Activated gamma-delta T cell (primary cell): ENCODE measurements at regions not wholly inside any gene's neighbourhood (a gene's known extent, or its start where the extent isn't known, plus 50 kb on each side); places are given as distances from the start of the nearest gene placed in this dataset.
"Not testable (repeated sequence)": the region's sequence is repeated elsewhere in the genome, so short reads cannot be mapped to it uniquely, and the experiment has no call there.

ENCODE experiments used
- DNase-seq: peaks from one replicate; lab custom pipeline; 2025; lab: John Stamatoyannopoulos, UW

GRCh38 chr4:137394018-137394417 lies 138.3 kb downstream of the PCDH18 start:
- no peak for DNase-seq

- no peak for DNase-seq
Measured at GRCh38 chr4:137393044-137393443, 139.2 kb downstream of the PCDH18 start.

- DNase-seq, result no peak
Measured at GRCh38 chr4:137390707-137391106, 141.6 kb downstream of the PCDH18 start.

- DNase-seq, result no peak
Measured at GRCh38 chr4:137389911-137390520, 142.3 kb downstream of the PCDH18 start.

- DNase-seq, result no peak
Measured at GRCh38 chr4:137387924-137388323, 144.4 kb downstream of the PCDH18 start.

- no peak for DNase-seq
Measured at GRCh38 chr4:137384476-137384875, 147.8 kb downstream of the PCDH18 start.

- DNase-seq, result no peak
Measured at GRCh38 chr4:137378821-137379220, 153.5 kb downstream of the PCDH18 start.

GRCh38 chr4:137378393-137378792 lies 153.9 kb downstream of the PCDH18 start:
- DNase-seq, result no peak

GRCh38 chr4:137376312-137376711 lies 156.0 kb downstream of the PCDH18 start:
- DNase-seq, result no peak

- DNase-seq, result no peak
Measured at GRCh38 chr4:137375111-137375850, 157.0 kb downstream of the PCDH18 start.

GRCh38 chr4:137370679-137371078 lies 161.6 kb downstream of the PCDH18 start:
- DNase-seq, result no peak

GRCh38 chr4:137370206-137370633 lies 162.1 kb downstream of the PCDH18 start:
- DNase-seq, result no peak

- DNase-seq, result no peak
Measured at GRCh38 chr4:137367620-137368019, 164.7 kb downstream of the PCDH18 start.

GRCh38 chr4:137363496-137363895 lies 168.8 kb downstream of the PCDH18 start:
- no peak for DNase-seq

- DNase-seq, result no peak
Measured at GRCh38 chr4:137361756-137362470, 170.4 kb downstream of the PCDH18 start.

GRCh38 chr4:137360761-137361160 lies 171.5 kb downstream of the PCDH18 start:
- no peak for DNase-seq

GRCh38 chr4:137359691-137360315 lies 172.5 kb downstream of the PCDH18 start:
- DNase-seq, result no peak

- not testable (repeated sequence) for DNase-seq
Measured at GRCh38 chr4:137354562-137354961, 177.7 kb downstream of the PCDH18 start.

- DNase-seq, result no peak
Measured at GRCh38 chr4:137347371-137347770, 184.9 kb downstream of the PCDH18 start.

- DNase-seq, result no peak
Measured at GRCh38 chr4:137345597-137345996, 186.7 kb downstream of the PCDH18 start.

- DNase-seq, result no peak
Measured at GRCh38 chr4:137343221-137343620, 189.1 kb downstream of the PCDH18 start.

- DNase-seq, result no peak
Measured at GRCh38 chr4:137333031-137333430, 199.3 kb downstream of the PCDH18 start.
